Activated CD4-positive, alpha-beta T cell treated with anti-CD3 and anti-CD28 coated beads, Interleukin-2, amount 50 U/mL, for 24 hours (primary cell): ENCODE measurements at regions not wholly inside any gene's neighbourhood (a gene's known extent, or its start where the extent isn't known, plus 50 kb on each side); places are given as distances from the start of the nearest gene placed in this dataset.
"Not testable (repeated sequence)": the region's sequence is repeated elsewhere in the genome, so short reads cannot be mapped to it uniquely, and the experiment has no call there.

Experiments used
- DNase-seq, 2 donors: peaks; one replicate each; pipeline ENCODE4 v3.0.0-alpha.2; 2020; ENCODE audit warnings: low read depth in 1 of 2, low spot score in 1 of 2

- DNase-seq, result no peak
Observed at GRCh38 chr4:107392951-107393350, 327.1 kb downstream of the PAPSS1 start.

- DNase-seq, result no peak
Observed at GRCh38 chr4:107392380-107392779, 327.7 kb downstream of the PAPSS1 start.

GRCh38 chr4:107391630-107392028, 328.4 kb downstream of the PAPSS1 start:
- DNase-seq, result no peak

- no peak for DNase-seq
Observed at GRCh38 chr4:107391009-107391629, 328.9 kb downstream of the PAPSS1 start.

GRCh38 chr4:107389965-107390364, 330.1 kb downstream of the PAPSS1 start:
- no peak for DNase-seq

- no peak for DNase-seq
Observed at GRCh38 chr4:107388736-107389274, 331.2 kb downstream of the PAPSS1 start.

- DNase-seq, result no peak
Observed at GRCh38 chr4:107380836-107381438, 339.1 kb downstream of the PAPSS1 start.

GRCh38 chr4:107380190-107380589, 339.8 kb downstream of the PAPSS1 start:
- DNase-seq, result no peak

- DNase-seq, result no peak
Observed at GRCh38 chr4:107379054-107379869, 340.8 kb downstream of the PAPSS1 start.

- no peak for DNase-seq
Observed at GRCh38 chr4:107376293-107376692, 340.2 kb upstream of the DKK2 start.

- no peak for DNase-seq
Observed at GRCh38 chr4:107366900-107367299, 330.8 kb upstream of the DKK2 start.

- no peak for DNase-seq
Observed at GRCh38 chr4:107366016-107366735, 330.1 kb upstream of the DKK2 start.

GRCh38 chr4:107363125-107363524, 327.0 kb upstream of the DKK2 start:
- no peak for DNase-seq

GRCh38 chr4:107359208-107359607, 323.1 kb upstream of the DKK2 start:
- DNase-seq, result no peak

- not testable (repeated sequence) for DNase-seq
Observed at GRCh38 chr4:107354304-107354703, 318.2 kb upstream of the DKK2 start.

- no peak for DNase-seq
Observed at GRCh38 chr4:107351196-107351595, 315.1 kb upstream of the DKK2 start.

- DNase-seq, result no peak
Observed at GRCh38 chr4:107349732-107350131, 313.6 kb upstream of the DKK2 start.

GRCh38 chr4:107349266-107349665, 313.2 kb upstream of the DKK2 start:
- DNase-seq, result no peak

GRCh38 chr4:107348188-107349050, 312.3 kb upstream of the DKK2 start:
- no peak for DNase-seq

- DNase-seq, result no peak
Observed at GRCh38 chr4:107333518-107333917, 297.4 kb upstream of the DKK2 start.
